Ishikawa (cell line): ENCODE measurements at regions not wholly inside any gene's neighbourhood (a gene's known extent, or its start where the extent isn't known, plus 50 kb on each side); places are given as distances from the start of the nearest gene placed in this dataset.

Experiments
- CEBPB ChIP-seq: IDR thresholded peaks from 2 replicates; pipeline ENCODE4 v1.6.1; 2012
- CREB1 ChIP-seq: IDR thresholded peaks from 2 replicates; pipeline ENCODE4 v1.6.1; 2012; ENCODE audit warnings: low read depth
- EGR1 ChIP-seq: IDR thresholded peaks from 2 replicates; pipeline ENCODE4 v1.6.1; 2012
- EP300 ChIP-seq: IDR thresholded peaks from 2 replicates; pipeline ENCODE4 v1.6.1; 2012; ENCODE audit warnings: borderline replicate concordance
- FOXM1 ChIP-seq: IDR thresholded peaks from 2 replicates; pipeline ENCODE4 v1.6.1; 2012; ENCODE audit warnings: low read depth, borderline replicate concordance
- NFIC ChIP-seq: IDR thresholded peaks from 2 replicates; pipeline ENCODE4 v1.6.1; 2012
- RAD21 ChIP-seq: IDR thresholded peaks from 2 replicates; pipeline ENCODE4 v1.6.1; 2012; ENCODE audit warnings: low read depth
- TAF1 ChIP-seq: IDR thresholded peaks from 2 replicates; pipeline ENCODE4 v1.6.1; 2012; ENCODE audit warnings: low read depth, mild to moderate bottlenecking
- TCF12 ChIP-seq: IDR thresholded peaks from 2 replicates; pipeline ENCODE4 v1.6.1; 2012; ENCODE audit warnings: low read depth
- TEAD4 ChIP-seq: IDR thresholded peaks from 2 replicates; pipeline ENCODE4 v1.6.1; 2012
- YY1 ChIP-seq: IDR thresholded peaks from 2 replicates; pipeline ENCODE4 v1.6.1; 2012; ENCODE audit warnings: low read depth
- ZBTB7A ChIP-seq: IDR thresholded peaks from 2 replicates; pipeline ENCODE4 v1.6.1; 2012; ENCODE audit warnings: low read depth
- TF ChIP-seq, protein P1 (sequence below): IDR thresholded peaks from 2 replicates; pipeline ENCODE4 v1.6.1; 2012
- TF ChIP-seq, protein P2 (sequence below): IDR thresholded peaks from 2 replicates; pipeline ENCODE4 v1.6.1; 2012
- TF ChIP-seq, protein P3 (sequence below): IDR thresholded peaks from 2 replicates; pipeline ENCODE4 v1.6.1; 2012; ENCODE audit warnings: low read depth, mild to moderate bottlenecking

DNA sequence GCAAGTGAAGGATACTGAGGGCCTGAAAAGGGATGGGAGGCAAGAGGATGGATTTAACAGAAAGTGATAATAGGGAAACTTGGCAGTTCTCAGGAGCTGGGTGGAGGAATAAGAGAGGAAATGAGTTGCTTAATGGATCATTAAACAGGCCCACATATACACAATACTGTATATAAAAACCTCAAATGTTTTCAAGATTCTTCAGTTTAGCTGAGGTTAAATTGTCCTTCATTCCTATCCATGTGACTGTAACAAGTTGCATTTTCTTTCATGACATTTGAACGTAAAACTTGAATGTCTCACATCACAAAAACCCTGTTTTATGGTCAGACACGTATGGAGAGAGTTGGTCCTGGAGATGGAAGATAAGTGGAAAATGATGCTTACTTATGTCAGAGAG is 76.5 kb upstream of the PLAC8 start:
- TF ChIP-seq TCF12 (no peak), CREB1 (no peak), ZBTB7A (no peak), EP300 (no peak), NFIC (no peak), RAD21 (no peak), CEBPB (no peak), FOXM1 (no peak), TAF1 (no peak), EGR1 (no peak), TEAD4 (no peak), YY1 (no peak)
- TF ChIP-seq, protein P1, sequence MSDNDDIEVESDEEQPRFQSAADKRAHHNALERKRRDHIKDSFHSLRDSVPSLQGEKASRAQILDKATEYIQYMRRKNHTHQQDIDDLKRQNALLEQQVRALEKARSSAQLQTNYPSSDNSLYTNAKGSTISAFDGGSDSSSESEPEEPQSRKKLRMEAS = no peak
- TF ChIP-seq, protein P2, sequence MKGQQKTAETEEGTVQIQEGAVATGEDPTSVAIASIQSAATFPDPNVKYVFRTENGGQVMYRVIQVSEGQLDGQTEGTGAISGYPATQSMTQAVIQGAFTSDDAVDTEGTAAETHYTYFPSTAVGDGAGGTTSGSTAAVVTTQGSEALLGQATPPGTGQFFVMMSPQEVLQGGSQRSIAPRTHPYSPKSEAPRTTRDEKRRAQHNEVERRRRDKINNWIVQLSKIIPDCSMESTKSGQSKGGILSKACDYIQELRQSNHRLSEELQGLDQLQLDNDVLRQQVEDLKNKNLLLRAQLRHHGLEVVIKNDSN = no peak
- TF ChIP-seq, protein P3, sequence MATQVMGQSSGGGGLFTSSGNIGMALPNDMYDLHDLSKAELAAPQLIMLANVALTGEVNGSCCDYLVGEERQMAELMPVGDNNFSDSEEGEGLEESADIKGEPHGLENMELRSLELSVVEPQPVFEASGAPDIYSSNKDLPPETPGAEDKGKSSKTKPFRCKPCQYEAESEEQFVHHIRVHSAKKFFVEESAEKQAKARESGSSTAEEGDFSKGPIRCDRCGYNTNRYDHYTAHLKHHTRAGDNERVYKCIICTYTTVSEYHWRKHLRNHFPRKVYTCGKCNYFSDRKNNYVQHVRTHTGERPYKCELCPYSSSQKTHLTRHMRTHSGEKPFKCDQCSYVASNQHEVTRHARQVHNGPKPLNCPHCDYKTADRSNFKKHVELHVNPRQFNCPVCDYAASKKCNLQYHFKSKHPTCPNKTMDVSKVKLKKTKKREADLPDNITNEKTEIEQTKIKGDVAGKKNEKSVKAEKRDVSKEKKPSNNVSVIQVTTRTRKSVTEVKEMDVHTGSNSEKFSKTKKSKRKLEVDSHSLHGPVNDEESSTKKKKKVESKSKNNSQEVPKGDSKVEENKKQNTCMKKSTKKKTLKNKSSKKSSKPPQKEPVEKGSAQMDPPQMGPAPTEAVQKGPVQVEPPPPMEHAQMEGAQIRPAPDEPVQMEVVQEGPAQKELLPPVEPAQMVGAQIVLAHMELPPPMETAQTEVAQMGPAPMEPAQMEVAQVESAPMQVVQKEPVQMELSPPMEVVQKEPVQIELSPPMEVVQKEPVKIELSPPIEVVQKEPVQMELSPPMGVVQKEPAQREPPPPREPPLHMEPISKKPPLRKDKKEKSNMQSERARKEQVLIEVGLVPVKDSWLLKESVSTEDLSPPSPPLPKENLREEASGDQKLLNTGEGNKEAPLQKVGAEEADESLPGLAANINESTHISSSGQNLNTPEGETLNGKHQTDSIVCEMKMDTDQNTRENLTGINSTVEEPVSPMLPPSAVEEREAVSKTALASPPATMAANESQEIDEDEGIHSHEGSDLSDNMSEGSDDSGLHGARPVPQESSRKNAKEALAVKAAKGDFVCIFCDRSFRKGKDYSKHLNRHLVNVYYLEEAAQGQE = no peak

DNA sequence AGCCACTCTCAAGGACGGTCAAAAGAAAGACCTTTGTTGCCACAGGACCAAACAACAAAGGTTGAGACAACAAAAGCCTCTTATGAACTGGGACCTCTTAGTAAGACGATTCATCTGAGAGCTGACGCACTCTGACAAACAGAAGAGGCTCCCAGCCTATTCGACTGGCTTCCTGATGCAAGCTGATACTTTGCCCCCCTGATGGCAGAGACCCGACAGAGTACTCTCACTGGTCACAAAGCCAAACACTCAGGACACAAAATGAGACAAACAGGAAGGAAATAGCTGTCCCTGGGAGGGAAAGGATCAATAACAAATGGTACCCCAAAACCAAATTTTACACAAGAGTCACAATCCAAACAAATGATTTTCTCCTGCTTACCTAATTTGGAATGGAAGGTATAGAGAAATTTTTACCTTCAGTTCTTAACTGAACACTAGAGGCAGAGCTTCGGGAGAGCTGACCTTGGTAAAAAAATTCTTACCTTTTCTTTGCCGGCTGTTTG is 75.2 kb upstream of the PLAC8 start:
- TF ChIP-seq NFIC (no peak), EGR1 (no peak), TEAD4 (no peak), ZBTB7A (no peak), TAF1 (no peak), TCF12 (no peak), FOXM1 (no peak), EP300 (no peak)
- TF ChIP-seq, protein P3 = no peak
- TF ChIP-seq, protein P2 = no peak

- TF ChIP-seq FOXM1 = no peak
- TF ChIP-seq CEBPB = no peak
- no peak for TF ChIP-seq YY1
- no peak for TF ChIP-seq TAF1
- TF ChIP-seq EP300 = no peak
- TF ChIP-seq, protein P2 = no peak
- no peak for TF ChIP-seq EGR1
- TF ChIP-seq NFIC = no peak
- no peak for TF ChIP-seq TEAD4
- no peak for TF ChIP-seq ZBTB7A
Measured at GRCh38 chr4:83180431-83180968, 66.0 kb upstream of the PLAC8 start.

DNA sequence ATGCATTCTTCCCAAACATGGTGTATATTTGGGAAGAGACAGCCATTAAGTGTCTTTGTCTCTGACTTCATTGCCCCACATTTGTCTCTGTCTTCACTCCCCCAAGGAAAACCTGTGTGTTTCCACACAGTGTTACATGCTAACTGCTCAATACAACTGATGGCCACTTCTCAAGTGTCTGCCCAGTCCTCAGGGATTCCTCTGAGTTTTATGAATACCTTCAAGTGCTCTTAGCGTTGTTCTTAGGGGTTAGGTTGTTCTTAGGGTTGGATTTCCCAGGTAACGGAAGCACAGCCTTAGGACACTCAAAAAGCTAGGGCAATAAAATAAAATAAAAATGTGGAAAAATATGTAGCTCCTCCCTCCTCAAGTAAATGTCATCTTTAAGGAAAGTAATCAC is 64.7 kb upstream of the PLAC8 start:
- TF ChIP-seq, protein P3 = no peak
- TF ChIP-seq CEBPB (no peak), ZBTB7A (no peak), YY1 (no peak), TCF12 (no peak), TAF1 (no peak), EGR1 (no peak)
- TF ChIP-seq, protein P1 = no peak
- TF ChIP-seq, protein P2 = no peak
